GM23248 (cell line): ENCODE measurements at regions not wholly inside any gene's neighbourhood (a gene's known extent, or its start where the extent isn't known, plus 50 kb on each side); places are given as distances from the start of the nearest gene placed in this dataset.

Source experiments
- DNase-seq: peaks from one replicate; pipeline ENCODE4 v3.0.0-alpha.2; 2015
- H2AFZ ChIP-seq: fragments of 200-600 bp; sonication (generic); 2 replicates; pipeline ENCODE4 v1.6.1; 2016; ENCODE audit warnings: antibody characterized with exemption
- H3F3A ChIP-seq: fragments of 200-600 bp; sonication (generic); 2 replicates; pipeline ENCODE4 v1.6.1; 2016; ENCODE audit warnings: mild to moderate bottlenecking, antibody characterized with exemption, mixed run types; ENCODE audit not compliant: insufficient read depth
- H3K27ac ChIP-seq: fragments of 200-600 bp; sonication (generic); 2 replicates; pipeline ENCODE4 v1.5.1; 2016; ENCODE audit warnings: mild to moderate bottlenecking
- H3K27me3 ChIP-seq: fragments of 200-600 bp; sonication (generic); replicated peaks from 2 replicates; pipeline ENCODE4 v1.6.1; 2016; ENCODE audit warnings: mild to moderate bottlenecking; ENCODE audit not compliant: insufficient read depth
- H3K36me3 ChIP-seq: fragments of 200-600 bp; sonication (generic); 2 replicates; pipeline ENCODE4 v1.6.1; 2016; ENCODE audit warnings: low read depth, mild to moderate bottlenecking
- H3K4me1 ChIP-seq: fragments of 200-600 bp; sonication (generic); 2 replicates; pipeline ENCODE4 v1.6.1; 2016; ENCODE audit warnings: mild to moderate bottlenecking; ENCODE audit not compliant: insufficient read depth
- H3K4me2 ChIP-seq: fragments of 200-600 bp; sonication (generic); one replicate; pipeline ENCODE4 v1.6.1; 2016; ENCODE audit warnings: mild to moderate bottlenecking; ENCODE audit not compliant: unreplicated experiment
- H3K4me3 ChIP-seq: fragments of 200-600 bp; sonication (generic); 2 replicates; pipeline ENCODE4 v1.5.1; 2016; ENCODE audit warnings: mild to moderate bottlenecking
- H3K79me2 ChIP-seq: fragments of 200-600 bp; sonication (generic); 2 replicates; pipeline ENCODE4 v1.6.1; 2016; ENCODE audit warnings: mild to moderate bottlenecking; ENCODE audit not compliant: insufficient read depth
- H3K9ac ChIP-seq: fragments of 200-600 bp; sonication (generic); 2 replicates; pipeline ENCODE4 v1.6.1; 2016; ENCODE audit warnings: mild to moderate bottlenecking
- H3K9me2 ChIP-seq: fragments of 200-600 bp; sonication (generic); 2 replicates; pipeline ENCODE4 v1.6.1; 2016; ENCODE audit warnings: mixed run types, mild to moderate bottlenecking, moderate library complexity; ENCODE audit not compliant: insufficient read depth
- H3K9me3 ChIP-seq: fragments of 200-600 bp; sonication (generic); one replicate; pipeline ENCODE4 v1.6.1; 2017; ENCODE audit warnings: low read depth
- H4K20me1 ChIP-seq: fragments of 200-600 bp; sonication (generic); 2 replicates; pipeline ENCODE4 v1.6.0; 2016; ENCODE audit not compliant: insufficient read depth
- EZH2 ChIP-seq: fragments of 200-600 bp; sonication (generic); IDR thresholded peaks from 2 replicates; pipeline ENCODE4 v1.6.1; 2018; ENCODE audit warnings: antibody characterized with exemption, mild to moderate bottlenecking; ENCODE audit not compliant: insufficient read depth, poor library complexity, severe bottlenecking
- EZH2phosphoT487 ChIP-seq: fragments of 200-600 bp; sonication (generic); IDR thresholded peaks from 2 replicates; pipeline ENCODE4 v1.6.1; 2018; ENCODE audit warnings: antibody characterized with exemption, moderate library complexity, mild to moderate bottlenecking, low read depth; ENCODE audit not compliant: insufficient read depth
- WGBS, 2 experiments: methylation state at CpG; one replicate each; pipeline ENCODE4 v1.1.6; 2015 to 2017; ENCODE audit warnings: low lambda C conversion rate in 2 of 2, low coverage in 1 of 2; ENCODE audit errors: missing lambda C conversion rate in 2 of 2; 5-methylcytosine and 5-hydroxymethylcytosine counted together
- in situ Hi-C: fragments of 300-500 bp; cut with MboI; formaldehyde crosslinking; loops from 2 replicates; pipeline ENCODE4 v1.15.0; 2020

DNA sequence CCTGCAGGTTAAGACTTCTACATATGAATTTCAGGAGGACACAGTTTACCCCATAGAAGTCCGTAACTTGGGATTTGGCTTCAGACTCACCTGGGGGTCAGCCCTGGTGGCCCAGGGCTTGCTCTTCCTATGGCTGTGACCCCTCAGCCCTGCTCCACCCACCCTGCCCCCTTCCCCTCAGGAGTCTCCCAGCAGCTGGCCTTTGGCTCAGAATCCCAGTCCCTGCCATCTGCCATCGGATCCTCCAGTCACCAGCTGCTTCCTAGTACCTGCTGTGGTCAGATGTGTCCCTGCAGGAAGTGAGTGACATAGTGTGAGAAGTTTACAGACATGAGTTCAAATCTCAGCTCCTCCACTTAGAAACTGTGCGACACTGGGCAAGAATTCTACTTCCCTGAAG is 332.6 kb downstream of the NPHP4 start:
- DNase-seq: no peak
- TF ChIP-seq EZH2phosphoT487 (no peak), EZH2 (no peak)
- Histone ChIP-seq H3K4me3 (no peak overlapping the region), H3K27ac (no peak overlapping the region), H3K4me1 (no peaks in the 10 kb centered on the region), H3K4me2 (no peak overlapping the region), H4K20me1 (no peaks in the 10 kb centered on the region), H3K9me3 (no peaks in the 10 kb centered on the region), H3K79me2 (no peaks in the 10 kb centered on the region), H3K36me3 (no peaks in the 10 kb centered on the region), H3F3A (no peaks in the 10 kb centered on the region), H3K27me3 (no peaks in the 10 kb centered on the region), H3K9ac (no peak overlapping the region), H3K9me2 (no peaks in the 10 kb centered on the region), H2AFZ (no peak overlapping the region)
- 37 to 53% methylated on average over 3 of the region's 3 CpGs for WGBS, 2 experiments
- in situ Hi-C loops: no loop called here

DNA sequence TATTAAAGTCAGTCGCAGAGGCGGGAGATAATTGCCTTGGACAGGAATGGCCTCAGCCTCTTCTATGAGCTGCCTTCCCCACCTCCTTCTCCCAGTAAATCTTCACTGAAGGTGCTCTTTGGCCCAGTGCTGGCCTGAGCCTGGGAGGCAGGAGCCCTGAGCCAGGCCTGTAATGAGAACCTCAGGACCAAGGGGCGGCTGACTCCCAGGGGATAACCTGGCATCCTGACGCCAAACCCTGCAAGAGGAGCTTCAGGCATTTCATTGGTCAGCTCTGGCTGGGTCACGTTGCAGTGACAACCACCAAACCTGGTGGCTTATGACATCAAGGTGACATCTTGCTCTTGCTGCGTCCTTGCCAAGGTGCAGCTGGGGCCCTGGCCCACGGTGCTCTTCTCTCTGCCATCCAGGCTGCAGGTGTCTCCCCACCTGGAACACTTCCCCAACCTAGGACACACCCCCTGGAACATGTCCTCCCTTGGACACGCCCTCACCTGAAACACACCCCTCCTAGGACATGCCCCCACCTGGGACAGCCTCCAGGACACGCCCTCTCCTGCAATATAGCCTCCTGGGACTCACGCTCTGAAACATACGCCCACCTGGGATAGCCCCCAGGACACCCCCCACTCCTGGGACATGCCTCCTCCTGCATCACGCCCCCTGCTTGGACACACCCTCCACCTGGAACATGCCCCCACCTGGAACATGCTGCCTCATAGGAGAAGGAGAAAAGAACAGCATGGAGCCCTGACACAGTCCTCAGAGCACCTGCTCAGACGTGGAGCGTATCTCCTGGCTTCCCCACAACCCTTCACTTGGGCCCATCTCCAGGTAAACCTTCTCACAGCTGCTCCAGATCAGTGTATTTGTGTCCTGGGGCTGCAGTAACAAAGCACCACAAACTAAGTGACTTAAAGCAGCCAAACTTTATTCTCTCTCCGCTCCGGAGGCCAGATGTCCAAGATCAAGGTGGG is 333.6 kb downstream of the NPHP4 start:
- no peaks in the 10 kb centered on the region for H3K4me1 ChIP-seq
- no peak overlapping the region for H3K27ac ChIP-seq
- WGBS, 2 experiments: 47 to 52% methylated on average over 14 to 16 of the region's 16 CpGs
- in situ Hi-C loops: no loop called here
- H3K4me2 ChIP-seq: no peak overlapping the region
- H3K9me3 ChIP-seq: no peaks in the 10 kb centered on the region
- H3K36me3 ChIP-seq: no peaks in the 10 kb centered on the region
- no peaks in the 10 kb centered on the region for H3K9me2 ChIP-seq
- TF ChIP-seq EZH2phosphoT487 (no peak), EZH2 (no peak)
- H2AFZ ChIP-seq: no peak overlapping the region
- H3K79me2 ChIP-seq: no peaks in the 10 kb centered on the region
- H4K20me1 ChIP-seq: no peaks in the 10 kb centered on the region
- H3F3A ChIP-seq: no peaks in the 10 kb centered on the region
- no peak overlapping the region for H3K9ac ChIP-seq
- H3K27me3 ChIP-seq: no peaks in the 10 kb centered on the region
- H3K4me3 ChIP-seq: no peak overlapping the region
- DNase-seq: no peak

DNA sequence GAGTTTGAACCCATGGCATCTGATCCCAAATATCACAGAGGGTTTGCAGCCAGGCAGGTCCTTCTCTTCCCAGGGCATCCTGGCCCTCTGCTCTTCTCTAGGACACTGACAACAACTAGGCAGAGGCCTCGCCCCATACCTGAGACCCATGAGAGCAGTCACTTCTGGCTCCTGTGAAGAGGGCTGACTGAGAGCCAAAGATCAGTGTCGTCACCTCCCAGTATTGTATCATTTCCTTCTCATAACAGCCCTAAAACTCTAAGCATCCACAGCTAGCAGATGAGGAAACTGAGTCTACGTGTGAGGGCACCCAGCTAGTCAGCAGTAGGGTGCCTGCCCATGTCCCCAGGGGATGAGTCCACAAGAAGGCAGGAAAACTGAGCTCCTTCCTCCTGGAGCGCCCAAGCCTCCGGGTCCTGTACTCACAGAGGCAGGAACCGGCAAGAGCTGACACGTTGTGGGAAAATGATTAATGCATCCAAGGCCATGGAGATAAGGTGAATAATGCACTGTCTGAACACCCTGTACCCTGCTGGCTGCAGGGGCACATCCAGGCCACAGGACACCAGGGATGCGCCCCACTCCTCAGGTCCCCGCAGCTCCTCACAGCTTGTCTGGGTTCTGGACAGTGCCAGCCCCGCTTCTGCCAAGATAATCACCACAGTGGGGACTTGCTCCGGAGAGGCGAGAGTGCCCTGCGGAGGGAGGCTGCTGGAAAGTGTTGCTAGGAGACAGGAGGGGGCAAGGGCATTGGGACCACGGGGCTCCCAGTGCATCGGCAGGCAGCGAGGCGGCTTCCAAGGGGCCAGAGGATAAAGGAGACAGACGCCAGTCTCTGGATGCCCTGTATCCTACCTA is 340.0 kb downstream of the NPHP4 start:
- H3K4me3 ChIP-seq: no peak overlapping the region
- TF ChIP-seq EZH2phosphoT487 (no peak), EZH2 (no peak)
- in situ Hi-C loops: no loop called here
- no peaks in the 10 kb centered on the region for H3K9me2 ChIP-seq
- no peaks in the 10 kb centered on the region for H3K36me3 ChIP-seq
- no peaks in the 10 kb centered on the region for H3K4me1 ChIP-seq
- H3K4me2 ChIP-seq: no peak overlapping the region
- H3K9me3 ChIP-seq: no peaks in the 10 kb centered on the region
- no peaks in the 10 kb centered on the region for H3K79me2 ChIP-seq
- no peaks in the 10 kb centered on the region for H4K20me1 ChIP-seq
- no peaks in the 10 kb centered on the region for H3F3A ChIP-seq
- WGBS, 2 experiments: 19 to 21% methylated on average over 18 of the region's 18 CpGs
- no peak for DNase-seq
- H3K27ac ChIP-seq: no peak overlapping the region
- no peak overlapping the region for H3K9ac ChIP-seq
- H2AFZ ChIP-seq: no peak overlapping the region
- no peaks in the 10 kb centered on the region for H3K27me3 ChIP-seq

DNA sequence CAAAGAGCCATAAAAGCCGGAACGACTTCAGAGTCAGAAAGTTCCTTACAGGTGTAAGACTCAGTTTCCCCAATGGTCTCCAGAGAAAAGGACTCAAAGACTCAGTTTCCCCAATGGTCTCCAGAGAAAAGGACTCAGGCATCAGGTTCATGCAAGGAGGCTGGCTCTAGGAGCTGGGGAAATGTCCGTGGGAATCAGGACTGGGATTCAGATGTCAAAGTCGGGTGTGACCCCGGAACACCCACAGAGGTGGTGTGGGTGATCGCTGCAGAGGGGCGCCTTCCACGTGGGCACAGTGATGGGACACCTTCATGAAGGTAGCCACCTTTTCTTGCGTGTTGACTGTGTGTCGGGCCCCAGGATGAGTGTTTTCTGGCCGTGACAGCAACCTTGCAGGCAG is 340.8 kb downstream of the NPHP4 start:
- WGBS, 2 experiments: 65 to 70% methylated on average over 11 of the region's 11 CpGs
- H3K27ac ChIP-seq: no peak overlapping the region
- no peaks in the 10 kb centered on the region for H3F3A ChIP-seq
- H3K4me3 ChIP-seq: no peak overlapping the region
- TF ChIP-seq EZH2phosphoT487 (no peak), EZH2 (no peak)
- no peaks in the 10 kb centered on the region for H3K9me2 ChIP-seq
- H3K36me3 ChIP-seq: no peaks in the 10 kb centered on the region
- no peak overlapping the region for H2AFZ ChIP-seq
- H3K4me2 ChIP-seq: no peak overlapping the region
- DNase-seq: no peak
- H3K4me1 ChIP-seq: no peaks in the 10 kb centered on the region
- no peaks in the 10 kb centered on the region for H3K79me2 ChIP-seq
- no peaks in the 10 kb centered on the region for H4K20me1 ChIP-seq
- no peak overlapping the region for H3K9ac ChIP-seq
- H3K9me3 ChIP-seq: no peaks in the 10 kb centered on the region
- H3K27me3 ChIP-seq: no peaks in the 10 kb centered on the region
- in situ Hi-C loops: no loop called here
